ENCODE measurements at regions not wholly inside any gene's neighbourhood (a gene's known extent, or its start where the extent isn't known, plus 50 kb on each side); places are given as distances from the start of the nearest gene placed in this dataset.

DNA sequence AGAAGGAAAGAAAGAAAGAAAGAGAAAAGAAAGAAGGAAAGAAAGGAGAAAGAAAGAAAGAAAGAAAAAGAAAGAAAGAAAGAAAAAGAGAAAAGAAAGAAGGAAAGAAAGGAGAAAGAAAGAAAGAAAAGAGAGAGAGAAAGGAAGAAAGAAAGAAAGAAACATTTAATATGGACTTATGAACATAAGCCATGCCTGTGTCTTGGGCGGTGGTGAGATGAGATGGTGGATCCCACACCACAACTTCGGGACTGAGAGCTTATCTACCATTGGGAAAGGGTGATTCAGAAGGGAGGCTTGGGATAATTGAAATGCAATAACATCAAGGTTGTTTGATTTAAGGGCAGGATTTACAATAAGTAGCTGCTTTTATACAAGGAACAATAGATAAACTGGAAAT is 843.9 kb upstream of the AUTS2 start:
- TF ChIP-seq, protein P1, sequence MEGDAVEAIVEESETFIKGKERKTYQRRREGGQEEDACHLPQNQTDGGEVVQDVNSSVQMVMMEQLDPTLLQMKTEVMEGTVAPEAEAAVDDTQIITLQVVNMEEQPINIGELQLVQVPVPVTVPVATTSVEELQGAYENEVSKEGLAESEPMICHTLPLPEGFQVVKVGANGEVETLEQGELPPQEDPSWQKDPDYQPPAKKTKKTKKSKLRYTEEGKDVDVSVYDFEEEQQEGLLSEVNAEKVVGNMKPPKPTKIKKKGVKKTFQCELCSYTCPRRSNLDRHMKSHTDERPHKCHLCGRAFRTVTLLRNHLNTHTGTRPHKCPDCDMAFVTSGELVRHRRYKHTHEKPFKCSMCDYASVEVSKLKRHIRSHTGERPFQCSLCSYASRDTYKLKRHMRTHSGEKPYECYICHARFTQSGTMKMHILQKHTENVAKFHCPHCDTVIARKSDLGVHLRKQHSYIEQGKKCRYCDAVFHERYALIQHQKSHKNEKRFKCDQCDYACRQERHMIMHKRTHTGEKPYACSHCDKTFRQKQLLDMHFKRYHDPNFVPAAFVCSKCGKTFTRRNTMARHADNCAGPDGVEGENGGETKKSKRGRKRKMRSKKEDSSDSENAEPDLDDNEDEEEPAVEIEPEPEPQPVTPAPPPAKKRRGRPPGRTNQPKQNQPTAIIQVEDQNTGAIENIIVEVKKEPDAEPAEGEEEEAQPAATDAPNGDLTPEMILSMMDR (IDR thresholded peaks at IDR 0.05; ENCODE audit: control extremely low read depth in 1 of 3, insufficient read depth in 1 of 3, low read depth in 1 of 3, low read length in 3 of 3), result no peak
- TF ChIP-seq CBX5 (IDR thresholded peaks at IDR 0.05; ENCODE audit: low read depth, low read length) (no peak), POLR2A (IDR thresholded peaks at IDR 0.05; ENCODE audit: control extremely low read depth in 1 of 2, low read depth in 2 of 2, low read length in 2 of 2) (no peak), EZH2 (IDR thresholded peaks at IDR 0.05; ENCODE audit: low read depth, low read length, severe bottlenecking) (no peak), SRF (IDR thresholded peaks at IDR 0.05; ENCODE audit: low read depth, low read length) (no peak), HDAC6 (IDR thresholded peaks at IDR 0.05; ENCODE audit: low read depth, low read length) (no peak), JUN (IDR thresholded peaks at IDR 0.05; ENCODE audit: low read depth, low read length) (no peak), CHD2 (IDR thresholded peaks at IDR 0.05; ENCODE audit: low read length) (no peak), POLR2AphosphoS5 (IDR thresholded peaks at IDR 0.05; ENCODE audit: low read depth, low read length) (no peak)

All from H1 (cell line).